HG02571 (cell line): ENCODE measurements at regions not wholly inside any gene's neighbourhood (a gene's known extent, or its start where the extent isn't known, plus 50 kb on each side); places are given as distances from the start of the nearest gene placed in this dataset.
"Not testable (repeated sequence)": the region's sequence is repeated elsewhere in the genome, so short reads cannot be mapped to it uniquely, and the experiment has no call there.

ENCODE experiments used
- ATAC-seq: cut with Tn5 transposase; IDR thresholded peaks from one replicate; pipeline ENCODE4 v1.9.1; 2021; ENCODE audit warnings: mild to moderate bottlenecking, moderate library complexity; ENCODE audit not compliant: unreplicated experiment

- ATAC-seq = not testable (repeated sequence)
Measured at GRCh38 chr9:63912451-63912850, 1372.6 kb downstream of the FOXD4L5 start.

DNA sequence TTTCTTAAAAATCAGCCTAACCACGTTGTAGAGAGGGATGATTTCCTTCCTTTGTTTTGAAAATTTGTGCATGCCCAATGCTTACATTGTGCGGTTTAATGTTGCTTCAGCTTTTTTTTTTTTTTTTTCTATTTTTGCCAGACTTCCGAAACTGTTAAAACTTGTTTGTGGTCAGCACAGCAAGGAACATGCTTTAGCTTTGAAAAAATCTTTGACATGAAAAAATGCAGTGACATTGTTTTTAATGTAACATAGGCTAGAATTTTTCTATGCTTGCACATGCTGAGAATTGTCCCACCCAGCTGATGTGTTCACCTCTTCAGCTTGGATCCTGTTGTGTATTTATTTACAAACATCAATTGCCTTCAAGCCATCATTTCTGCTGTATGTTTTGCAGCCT, 1375.9 kb downstream of the FOXD4L5 start:
- not testable (repeated sequence) for ATAC-seq

DNA sequence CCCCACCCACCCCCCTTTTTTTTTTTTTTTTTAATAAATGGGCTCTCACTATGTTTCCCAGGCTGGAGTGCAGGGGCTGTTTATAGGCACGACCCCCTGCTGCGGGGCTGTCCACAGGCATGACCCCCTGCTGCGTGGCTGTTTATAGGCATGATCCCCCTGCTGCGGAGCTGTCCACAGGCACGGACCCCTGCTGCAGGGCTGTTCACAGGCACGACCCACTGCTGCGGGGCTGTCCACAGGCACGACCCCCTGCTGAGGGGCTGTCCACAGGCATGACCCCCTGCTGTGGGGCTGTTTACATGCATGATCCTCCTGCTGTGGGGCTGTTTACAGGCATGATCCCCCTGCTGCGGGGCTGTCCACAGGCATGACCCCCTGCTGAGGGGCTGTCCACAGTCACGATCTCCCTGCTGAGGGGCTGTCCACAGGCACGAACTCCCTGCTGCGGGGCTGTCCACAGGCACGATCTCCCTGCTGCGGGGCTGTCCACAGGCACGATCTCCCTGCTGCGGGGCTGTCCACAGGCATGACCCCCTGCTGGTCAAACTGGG, 1385.3 kb downstream of the FOXD4L5 start:
- ATAC-seq = not testable (repeated sequence)

DNA sequence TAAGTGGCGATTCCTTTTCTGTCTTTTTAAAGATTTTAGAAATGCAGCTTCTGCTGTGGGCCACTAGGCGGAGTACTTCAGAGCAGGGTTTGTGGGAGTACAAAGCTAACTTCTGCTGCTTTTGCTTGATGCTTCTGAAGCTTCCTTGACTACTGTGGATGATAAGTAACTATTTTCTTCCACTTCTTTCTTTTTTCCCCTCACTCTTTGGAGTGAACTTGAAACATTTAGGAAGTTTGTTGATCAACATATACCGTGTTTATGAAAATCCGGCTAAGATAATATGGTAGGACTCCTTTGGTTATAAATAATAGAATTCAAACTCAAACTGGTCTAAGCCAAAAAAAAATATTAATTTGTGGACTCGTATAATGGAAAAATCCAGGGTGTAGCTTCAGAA, 1403.6 kb downstream of the FOXD4L5 start:
- not testable (repeated sequence) for ATAC-seq

DNA sequence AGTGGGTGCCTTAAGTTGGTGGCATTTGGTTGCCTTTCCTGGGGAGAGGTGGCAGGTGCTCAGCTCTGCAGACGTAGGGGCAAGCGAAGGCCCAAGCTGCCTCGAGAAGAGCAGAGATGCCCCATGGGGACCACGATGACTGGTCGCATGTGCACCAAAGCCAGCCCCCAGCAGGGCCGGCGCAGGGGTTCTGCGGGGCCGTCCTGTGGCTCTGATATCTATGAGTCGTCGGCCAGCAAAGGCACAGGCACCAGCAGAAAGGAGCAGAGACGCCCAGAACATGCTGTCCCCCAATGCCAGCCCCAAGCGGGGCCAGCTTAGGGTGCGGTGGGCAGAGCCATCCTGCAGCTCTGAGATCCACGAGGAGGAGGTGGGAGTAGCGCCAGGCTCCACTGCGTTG, 1408.6 kb downstream of the FOXD4L5 start:
- ATAC-seq = not testable (repeated sequence)

GRCh38 chr9:63859475-63860215, 1425.4 kb downstream of the FOXD4L5 start:
- no peak for ATAC-seq

DNA sequence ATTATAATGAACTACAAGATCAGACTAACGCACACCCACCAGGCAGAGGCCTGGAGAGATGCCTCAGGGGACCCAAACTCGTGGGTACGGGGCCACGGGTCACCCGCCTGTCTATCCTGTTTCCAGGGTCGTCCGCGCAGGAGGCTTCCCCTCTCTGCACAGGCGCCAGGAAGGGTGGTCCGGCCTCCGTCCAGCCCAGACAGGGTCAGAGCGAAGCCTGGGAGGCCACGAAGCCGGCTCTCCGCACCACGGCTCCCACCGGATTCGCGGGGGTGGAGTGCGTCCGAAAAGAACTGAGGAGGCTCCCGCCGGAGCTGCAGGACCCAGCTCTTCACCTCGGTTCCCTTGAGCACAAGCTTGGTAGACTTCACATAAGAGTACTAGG, 1425.9 kb downstream of the FOXD4L5 start:
- ATAC-seq = not testable (repeated sequence)

DNA sequence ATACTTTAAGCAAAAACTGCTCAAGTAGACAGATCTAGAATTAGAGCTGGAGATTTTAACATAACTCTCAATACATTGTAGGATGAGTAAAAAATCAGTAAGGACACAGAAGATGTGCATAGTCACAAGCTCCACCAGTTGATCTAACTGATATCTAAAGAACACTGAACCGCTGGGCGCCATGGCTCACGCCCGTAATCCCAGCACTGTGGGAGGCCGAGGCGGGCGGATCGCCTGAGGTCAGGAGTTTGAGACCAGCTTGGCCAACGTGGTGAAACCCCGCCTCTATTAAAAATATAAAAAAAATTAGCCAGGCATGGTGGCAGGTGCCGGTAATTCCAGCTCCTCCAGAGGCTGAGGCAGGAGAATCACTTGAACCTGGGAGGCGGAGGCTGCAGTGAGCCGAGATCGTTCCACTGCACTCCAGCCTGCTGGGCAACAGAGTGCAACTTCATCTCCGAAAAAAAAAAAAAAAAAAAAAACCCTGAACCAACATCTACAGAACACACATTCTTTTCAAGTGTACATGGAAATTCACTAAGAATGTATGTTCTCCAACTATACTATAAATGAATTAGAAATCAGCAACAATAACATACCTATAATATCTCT, 1431.8 kb downstream of the FOXD4L5 start:
- ATAC-seq = not testable (repeated sequence)

DNA sequence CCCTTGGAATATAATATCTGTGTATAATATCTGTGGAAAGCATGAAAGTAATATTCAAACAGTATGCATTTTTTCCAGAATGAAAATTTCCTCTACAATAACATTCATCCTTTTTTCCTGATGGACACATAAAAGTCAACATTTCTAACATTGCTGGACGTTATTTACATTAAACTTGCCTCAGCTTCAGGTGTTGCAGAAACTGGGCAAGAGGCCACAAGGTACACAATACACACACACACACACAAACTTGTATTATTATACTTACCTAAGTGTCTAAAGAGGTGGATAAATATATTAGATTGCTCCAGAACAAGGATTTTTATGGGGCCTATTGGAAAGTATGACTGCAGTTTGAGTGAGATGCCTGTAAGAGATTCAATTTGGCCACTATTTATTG, 1460.2 kb downstream of the FOXD4L5 start:
- ATAC-seq = not testable (repeated sequence)

DNA sequence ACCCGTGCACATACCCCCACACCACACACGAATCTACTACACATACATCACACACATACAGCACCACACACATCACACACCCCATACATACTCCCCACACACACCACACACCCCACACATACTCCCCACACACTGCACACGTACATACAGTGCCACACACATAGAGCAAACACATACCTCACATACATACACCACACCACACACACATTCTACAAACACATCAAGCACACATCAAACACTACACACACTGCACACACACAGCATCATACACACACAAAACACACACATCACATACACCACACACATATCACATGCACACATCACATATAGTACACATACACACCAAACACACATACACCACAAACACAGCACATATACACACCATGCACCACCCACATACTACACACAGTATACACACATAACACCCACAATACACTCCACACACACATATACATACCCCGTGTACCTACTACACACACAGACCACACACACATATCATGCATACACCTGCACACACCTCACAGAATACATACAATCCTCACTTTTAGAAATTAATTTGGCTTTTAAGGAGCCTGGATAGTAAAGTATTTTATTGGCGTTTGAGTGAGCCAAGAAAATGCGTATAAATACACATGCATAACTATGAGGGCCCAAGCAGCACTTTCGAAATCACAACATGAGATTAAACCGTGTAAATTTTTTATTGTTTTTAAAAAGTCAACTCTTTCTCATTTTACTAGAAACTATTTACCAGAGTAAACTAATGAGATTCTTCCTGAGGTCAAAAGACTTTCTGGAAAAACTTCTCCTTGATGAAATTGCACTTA, 1461.4 kb downstream of the FOXD4L5 start:
- not testable (repeated sequence) for ATAC-seq

DNA sequence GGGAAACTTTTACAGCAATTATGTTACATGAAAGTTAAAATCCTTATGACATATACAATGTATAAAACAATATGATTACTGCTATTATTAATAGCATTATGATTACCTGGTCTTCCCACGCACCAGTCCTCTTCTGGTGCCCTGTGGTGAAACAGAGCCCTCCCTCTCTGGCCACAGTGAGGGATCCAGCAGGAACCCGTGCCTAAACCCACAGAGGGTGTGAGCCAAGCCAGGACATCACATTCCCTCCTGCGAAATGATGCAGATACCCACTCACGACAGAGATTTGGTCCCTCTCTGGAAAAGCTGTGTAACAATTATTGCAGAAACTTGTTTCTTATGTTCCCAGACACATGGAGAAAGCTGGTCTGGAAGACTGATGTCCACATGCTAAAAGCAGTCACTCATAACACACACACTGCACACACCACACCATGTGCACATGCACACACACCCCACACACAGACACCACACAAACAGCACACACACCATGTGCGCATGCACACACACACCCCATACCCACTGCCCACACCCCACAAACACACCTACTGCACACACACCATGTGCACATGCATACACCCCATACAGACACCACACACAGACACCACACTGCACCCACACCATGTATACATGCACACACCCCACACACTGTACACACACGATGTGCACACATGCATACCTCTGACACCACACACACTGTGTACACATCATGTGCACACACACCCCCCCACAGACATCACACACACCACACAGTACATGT, 1462.2 kb downstream of the FOXD4L5 start:
- ATAC-seq = not testable (repeated sequence)

DNA sequence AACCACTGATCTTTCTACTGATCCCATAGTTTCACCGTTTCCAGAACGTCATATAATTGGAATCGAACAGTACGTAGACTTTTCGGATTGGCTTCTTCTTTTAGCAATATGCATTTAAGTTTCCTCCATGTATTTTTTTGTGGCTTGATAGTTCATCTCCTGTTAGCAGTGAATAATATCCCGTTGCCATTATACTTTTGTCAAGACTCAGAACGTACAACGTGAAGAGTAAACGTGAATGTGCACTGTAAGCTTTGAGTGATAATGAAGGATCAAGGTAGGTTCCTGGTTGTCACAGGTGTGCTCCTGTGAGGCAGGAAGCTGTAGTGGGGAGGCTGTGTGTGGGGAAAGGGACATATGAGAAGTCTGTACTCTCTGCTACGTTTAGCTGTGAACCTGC, 1463.7 kb downstream of the FOXD4L5 start:
- not testable (repeated sequence) for ATAC-seq

DNA sequence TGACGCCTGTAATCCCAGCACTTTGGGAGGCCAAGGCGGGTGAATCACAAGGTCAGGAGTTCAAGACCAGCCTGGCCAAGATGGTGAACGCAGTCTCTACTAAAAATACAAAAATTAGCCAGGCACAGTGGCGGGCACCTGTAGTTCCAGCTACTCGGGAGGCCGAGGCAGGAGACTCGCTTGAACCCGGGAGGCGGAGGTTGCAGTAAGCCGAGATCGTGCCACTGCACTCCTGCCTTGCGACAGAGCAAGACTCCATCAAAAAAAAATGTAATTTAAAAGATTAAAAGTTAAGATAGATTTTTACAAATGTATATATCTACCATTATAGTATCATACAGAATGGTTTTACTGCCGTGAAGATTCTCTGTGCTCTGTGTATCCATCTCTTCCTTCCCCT, 1464.1 kb downstream of the FOXD4L5 start:
- ATAC-seq = not testable (repeated sequence)

- ATAC-seq = not testable (repeated sequence)
Measured at GRCh38 chr9:63820383-63820782, 1464.6 kb downstream of the FOXD4L5 start.

DNA sequence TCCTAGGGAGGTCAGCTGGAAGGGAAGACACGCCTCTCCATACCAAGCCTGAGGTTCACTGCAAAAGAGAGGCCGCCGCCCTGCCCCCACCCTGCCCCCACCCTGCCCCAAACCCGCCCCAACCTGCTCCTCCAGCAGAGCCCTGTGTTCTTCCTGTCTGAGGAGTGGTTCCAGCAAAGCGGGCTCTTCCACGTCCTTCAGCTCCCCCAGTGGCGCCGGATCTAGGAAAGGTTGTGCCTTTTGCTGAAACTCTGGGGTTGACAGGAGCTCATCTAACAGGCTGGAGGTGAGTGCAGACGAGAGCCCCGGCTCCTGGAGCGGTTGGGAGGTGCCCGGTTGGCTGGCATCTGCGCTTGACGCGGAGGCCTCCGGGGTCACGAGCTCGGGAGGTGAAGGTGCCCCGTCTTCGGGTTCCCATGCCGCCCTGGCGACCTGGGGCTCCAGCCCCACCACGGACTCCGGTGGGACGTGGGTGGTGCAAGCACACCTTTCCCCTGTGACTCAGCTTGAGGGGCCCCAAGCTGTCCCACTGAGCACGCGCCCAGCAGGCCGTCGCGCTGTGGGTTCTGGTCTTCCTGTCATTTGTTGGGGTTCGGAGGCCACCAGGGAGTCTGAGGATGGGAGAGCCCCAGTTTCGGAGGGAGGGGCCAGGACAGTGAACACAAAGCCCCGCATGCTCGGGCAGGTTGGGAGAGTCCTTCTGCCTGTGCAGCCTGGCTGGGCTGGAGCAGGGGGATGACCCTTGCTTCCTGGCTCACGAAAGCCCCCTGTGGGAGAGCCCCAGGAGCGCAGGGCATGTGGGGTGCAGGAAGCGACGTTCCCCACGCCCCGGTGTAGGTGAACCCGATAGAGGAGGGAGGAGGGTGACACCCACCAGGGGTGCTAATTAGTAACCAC, 1467.1 kb downstream of the FOXD4L5 start:
- peak; percentile 49 for ATAC-seq

GRCh38 chr9:63816751-63817621, 1468.0 kb downstream of the FOXD4L5 start:
- peak; percentile 67 for ATAC-seq

DNA sequence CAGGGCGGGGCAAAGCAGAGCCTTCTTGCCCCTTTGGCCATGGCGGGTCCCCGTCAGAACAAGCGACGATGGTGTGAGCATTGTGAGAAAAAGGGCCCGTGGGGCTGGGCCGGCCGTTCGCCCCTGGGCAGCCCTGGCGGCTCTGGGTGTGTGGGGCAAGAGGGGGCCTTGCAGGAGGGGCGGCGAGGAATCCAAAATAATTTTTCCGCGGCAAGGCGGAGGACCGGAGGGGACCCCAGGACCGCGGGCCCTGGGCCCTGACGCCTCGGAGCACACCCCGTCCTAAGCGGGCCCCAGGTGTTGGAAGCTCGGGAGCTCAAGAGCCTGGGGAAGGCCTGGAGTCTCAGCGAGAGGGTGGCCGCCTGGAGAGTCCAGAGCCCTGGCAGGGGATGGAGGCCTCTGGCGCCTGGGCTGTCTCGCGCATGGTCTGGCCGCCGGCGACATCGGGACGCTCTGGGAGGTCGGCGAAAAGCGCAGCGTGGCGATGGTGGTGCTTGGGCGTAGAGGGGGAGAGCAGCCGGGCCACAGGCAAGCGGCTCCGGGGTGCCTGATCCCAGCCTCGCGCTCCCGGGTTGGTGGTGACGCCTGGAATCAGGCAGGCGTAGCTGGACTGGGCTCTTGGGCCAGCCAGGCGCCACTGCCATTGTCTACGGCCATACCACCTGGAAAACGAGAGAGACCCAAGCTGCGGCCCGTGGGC, 1469.9 kb downstream of the FOXD4L5 start:
- not testable (repeated sequence) for ATAC-seq
